KBM-7 (cell line): ENCODE measurements at regions not wholly inside any gene's neighbourhood (a gene's known extent, or its start where the extent isn't known, plus 50 kb on each side); places are given as distances from the start of the nearest gene placed in this dataset.
"Not testable (repeated sequence)": the region's sequence is repeated elsewhere in the genome, so short reads cannot be mapped to it uniquely, and the experiment has no call there.

Experiments
- DNase-seq: peaks from one replicate; pipeline ENCODE4 v3.0.0-alpha.2; 2015
- in situ Hi-C: fragments of 300-500 bp; cut with MboI; formaldehyde crosslinking; loops from 2 replicates; pipeline ENCODE4 v1.14.3; 2020; ENCODE audit warnings: low sequenced_read_pairs, low pct_unique_long_range_greater_than_20kb, mixed read lengths

DNA sequence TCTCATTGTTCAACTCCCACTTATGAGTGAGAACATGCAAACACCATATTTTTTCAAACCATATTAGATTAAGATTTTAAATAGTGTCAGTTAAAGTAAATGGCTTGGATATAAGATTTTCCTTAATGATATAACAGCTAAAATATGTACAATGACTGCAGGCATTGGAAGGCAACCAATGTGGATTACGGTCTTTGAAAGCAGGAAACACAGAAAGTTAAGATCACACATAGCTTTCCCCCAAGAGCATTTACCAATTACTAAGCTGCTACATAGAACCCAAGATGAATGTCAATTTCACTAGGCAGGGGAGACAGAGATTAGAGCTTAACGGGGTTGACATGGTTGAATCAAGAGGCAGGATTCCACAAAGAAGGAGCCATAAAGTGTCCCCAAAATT is 173.2 kb upstream of the TRPC4 start:
- in situ Hi-C loops = no loop called here
- no peak for DNase-seq

DNA sequence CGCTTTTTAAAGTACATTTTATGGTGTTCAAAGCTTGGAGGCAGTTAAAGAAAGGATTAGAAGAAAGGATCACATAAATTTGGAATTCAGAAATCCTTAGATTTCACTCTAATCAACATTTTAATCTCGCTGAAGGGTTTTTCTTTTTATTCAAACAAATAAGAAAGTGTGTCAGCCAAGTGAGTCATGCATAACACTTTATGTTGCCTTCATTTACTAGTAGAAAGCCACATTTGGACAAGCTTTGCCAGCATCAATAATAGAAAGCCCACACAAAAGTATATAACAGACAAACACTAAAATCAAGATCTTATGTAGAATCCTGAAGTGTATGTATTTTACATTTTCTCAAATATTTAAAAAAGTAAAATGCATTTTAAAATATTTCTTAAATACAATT is 154.9 kb upstream of the TRPC4 start:
- no peak for DNase-seq
- in situ Hi-C loops = no loop called here

GRCh38 chr13:38017320-38017719 is 147.7 kb upstream of the TRPC4 start:
- in situ Hi-C loops = no loop called here
- no peak for DNase-seq

- no peak for DNase-seq
- in situ Hi-C loops = no loop called here
These were observed 144.1 kb upstream of the TRPC4 start for GRCh38 chr13:38013676-38014075.

DNA sequence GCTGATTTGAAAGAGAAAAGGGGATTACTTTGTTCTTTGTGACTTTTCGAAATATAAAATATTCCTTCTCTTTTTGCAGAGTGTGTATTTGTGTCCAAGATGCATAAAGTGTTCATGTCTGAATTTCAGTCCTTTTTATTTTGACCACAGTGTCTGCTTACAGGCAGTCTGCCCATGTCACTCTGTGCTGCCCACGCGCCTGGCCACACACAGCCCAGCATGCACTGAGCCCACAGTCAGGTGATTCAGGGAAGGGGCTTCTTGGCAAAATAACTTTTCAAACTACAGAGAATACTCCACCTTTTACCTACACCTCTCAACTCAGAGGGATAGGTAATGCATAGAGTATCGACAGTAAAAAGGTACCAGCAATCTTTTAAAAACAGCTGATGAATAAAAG is 142.5 kb upstream of the TRPC4 start:
- in situ Hi-C loops = no loop called here
- DNase-seq = no peak

GRCh38 chr13:38008636-38009035 is 139.1 kb upstream of the TRPC4 start:
- in situ Hi-C loops = no loop called here
- DNase-seq = no peak

DNA sequence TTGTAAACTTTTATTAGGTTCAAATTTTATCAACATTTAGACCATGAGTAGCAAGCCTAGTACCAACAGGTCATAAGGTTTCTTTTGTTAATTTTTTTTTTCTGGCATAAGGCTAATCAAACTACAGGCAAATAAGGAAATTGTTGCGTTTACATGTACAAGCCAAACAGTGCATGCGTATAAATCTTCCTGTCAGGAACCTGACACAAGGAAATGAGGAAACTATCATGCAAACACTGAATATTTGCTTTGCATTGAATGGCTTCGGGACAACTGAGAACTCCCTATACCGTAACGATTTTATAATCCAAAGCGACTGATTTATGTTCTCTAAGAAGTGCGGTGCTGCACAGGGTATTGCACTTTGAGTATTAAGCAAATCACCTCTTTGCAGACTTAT is 133.0 kb upstream of the TRPC4 start:
- in situ Hi-C loops = no loop called here
- no peak for DNase-seq

GRCh38 chr13:37997641-37998040 is 128.1 kb upstream of the TRPC4 start:
- in situ Hi-C loops = no loop called here
- DNase-seq = no peak

DNA sequence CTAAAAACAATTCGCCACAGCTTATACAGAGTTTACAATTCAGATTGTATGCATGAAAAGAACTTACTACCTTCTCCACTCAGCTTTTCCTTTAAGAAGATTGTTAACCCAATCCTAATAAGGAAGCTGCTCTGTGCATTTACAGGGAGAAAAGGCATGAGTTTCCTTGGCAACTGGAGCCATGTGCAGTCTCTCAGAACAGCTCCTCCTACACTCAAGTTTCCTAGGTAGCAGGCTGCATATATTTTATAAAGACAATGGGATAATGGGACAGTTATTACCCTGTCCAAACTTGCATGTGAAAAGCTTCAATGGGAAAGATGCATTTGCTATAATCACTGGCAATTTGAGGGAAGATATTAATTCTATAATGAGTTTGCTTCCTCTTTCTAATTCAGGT is 125.5 kb upstream of the TRPC4 start:
- no peak for DNase-seq
- in situ Hi-C loops = no loop called here

GRCh38 chr13:37986811-37987210 is 117.2 kb upstream of the TRPC4 start:
- in situ Hi-C loops = no loop called here
- no peak for DNase-seq

DNA sequence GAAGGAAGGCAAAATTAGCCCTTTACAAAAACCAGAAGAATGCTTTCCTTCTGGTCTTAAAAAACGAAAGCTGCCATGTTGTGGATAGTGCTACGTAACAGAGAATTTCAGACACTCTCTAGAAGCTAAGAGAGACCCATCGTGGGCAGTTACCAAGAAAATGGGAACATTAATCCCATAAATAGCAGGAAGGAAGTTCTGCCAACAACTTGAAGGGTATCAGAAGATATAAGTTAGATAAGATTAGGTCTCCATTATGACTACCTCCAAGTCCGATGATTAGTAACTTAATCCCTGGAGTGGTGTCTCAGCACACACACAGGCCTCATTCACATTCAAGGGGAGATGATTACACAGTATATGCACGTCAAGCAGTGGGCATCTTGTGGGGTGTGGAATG is 115.7 kb upstream of the TRPC4 start:
- in situ Hi-C loops = no loop called here
- DNase-seq = no peak

GRCh38 chr13:37984357-37984756 is 114.8 kb upstream of the TRPC4 start:
- peak; percentile 9 for DNase-seq
- in situ Hi-C loops = no loop called here

- no peak for DNase-seq
- in situ Hi-C loops = no loop called here
These were observed 112.4 kb upstream of the TRPC4 start for GRCh38 chr13:37981932-37982331.

DNA sequence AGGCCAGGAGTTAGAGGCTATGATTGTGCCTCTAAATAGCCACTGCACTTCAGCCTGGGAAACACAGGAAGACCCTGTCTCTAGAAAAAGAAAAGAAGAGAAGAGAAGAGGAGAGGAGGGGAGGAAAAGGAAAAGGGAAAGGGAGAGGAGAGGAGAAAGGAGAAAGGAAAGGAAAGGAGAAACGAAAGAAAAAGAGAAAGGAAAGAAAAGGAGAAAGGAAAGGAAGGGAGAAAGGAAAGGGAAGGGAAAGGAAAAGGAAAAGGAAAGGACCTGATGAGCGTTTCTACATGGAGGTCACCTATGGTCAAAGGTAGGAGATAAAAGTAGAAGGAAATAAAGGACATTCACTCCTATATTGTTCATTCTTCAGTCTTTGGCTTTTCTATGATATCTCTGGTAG is 109.1 kb upstream of the TRPC4 start:
- DNase-seq = no peak
- in situ Hi-C loops = no loop called here

DNA sequence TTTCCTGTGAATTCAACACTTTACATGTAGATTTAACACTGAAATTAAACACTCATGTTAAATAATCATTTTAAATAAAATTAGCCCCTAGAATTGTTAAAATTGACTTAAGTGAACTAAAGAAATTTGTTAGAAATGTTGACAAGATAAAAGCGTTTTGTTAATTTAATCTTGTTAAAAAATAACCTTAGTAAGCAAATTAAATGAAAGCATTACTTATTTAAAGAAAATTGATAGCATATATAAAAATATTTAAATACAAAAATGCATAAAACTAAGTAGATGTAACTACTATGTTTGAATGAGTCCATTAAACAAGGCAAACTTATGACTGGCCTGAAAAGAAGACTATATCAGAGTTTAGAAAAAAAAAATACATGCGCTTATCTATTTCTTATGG is 99.0 kb upstream of the TRPC4 start:
- in situ Hi-C loops = no loop called here
- no peak for DNase-seq

- in situ Hi-C loops = no loop called here
These were observed 96.7 kb upstream of the TRPC4 start for GRCh38 chr13:37966266-37966665.

GRCh38 chr13:37960427-37960826 is 90.9 kb upstream of the TRPC4 start:
- in situ Hi-C loops = no loop called here
- peak; percentile 4 for DNase-seq

More at GRCh38 chr13:37966266-37966665, 96.7 kb upstream of the TRPC4 start:
- DNase-seq = no peak

- in situ Hi-C loops = no loop called here
- DNase-seq = no peak
These were observed 89.7 kb upstream of the TRPC4 start for GRCh38 chr13:37959284-37959683.

DNA sequence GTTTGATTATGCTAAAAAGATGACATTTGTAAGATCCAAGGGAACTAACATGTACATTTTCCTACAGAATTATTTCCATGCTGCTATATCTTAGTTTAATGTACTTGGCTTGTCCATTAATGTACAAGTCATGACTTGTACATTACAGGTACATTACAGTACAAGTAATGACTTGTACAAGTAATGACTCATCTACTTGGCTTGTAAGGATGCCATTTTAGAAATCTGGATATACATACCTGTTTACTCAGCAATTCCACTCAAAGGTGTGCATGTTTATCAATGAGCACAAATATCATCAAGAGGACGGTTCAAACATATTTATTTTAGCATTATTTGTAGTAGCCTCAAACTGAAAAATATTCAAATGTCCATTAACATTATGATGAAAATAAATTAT is 87.0 kb upstream of the TRPC4 start:
- no peak for DNase-seq
- in situ Hi-C loops = no loop called here

DNA sequence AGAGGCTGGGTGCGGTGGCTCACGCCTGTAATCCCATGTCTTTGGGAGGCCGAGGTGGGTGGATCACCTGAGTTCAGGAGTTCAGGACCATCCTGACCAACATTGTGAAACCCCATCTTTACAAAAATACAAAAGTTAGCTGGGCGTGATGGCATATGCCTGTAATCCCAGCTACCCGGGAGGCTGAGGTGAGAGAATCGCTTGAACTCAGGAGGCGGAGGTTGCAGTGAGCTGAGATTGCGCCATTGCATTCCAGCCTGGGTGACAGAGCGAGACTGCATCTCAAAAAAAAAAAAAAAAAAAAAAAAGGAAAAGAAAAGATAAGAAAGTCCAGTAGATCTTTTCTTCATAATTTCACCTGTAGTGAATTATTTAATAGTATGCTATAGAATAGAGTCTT is 85.0 kb upstream of the TRPC4 start:
- in situ Hi-C loops, DNase-seq: not testable (repeated sequence)

DNA sequence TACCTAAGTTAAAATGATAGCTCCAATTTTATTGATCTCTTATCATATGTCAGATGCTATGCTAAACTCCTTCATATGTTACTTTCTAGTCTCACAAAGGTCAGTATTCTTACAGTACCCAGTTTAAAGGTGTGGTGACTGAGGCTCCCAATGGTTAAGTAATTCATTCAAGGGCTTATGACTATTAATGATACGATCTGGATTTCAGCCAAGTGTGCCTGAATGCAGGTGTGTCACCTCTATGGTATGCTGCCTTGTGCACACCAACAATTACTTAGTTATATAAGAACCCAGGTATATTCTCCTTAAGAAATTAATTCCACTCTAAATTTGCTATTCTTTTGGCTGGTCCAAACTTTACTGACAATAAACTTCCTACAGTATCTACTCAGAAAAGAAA is 84.6 kb upstream of the TRPC4 start:
- in situ Hi-C loops = no loop called here
- no peak for DNase-seq

- in situ Hi-C loops = no loop called here
These were observed 84.1 kb upstream of the TRPC4 start for GRCh38 chr13:37953696-37954095.

More at GRCh38 chr13:37953696-37954095, 84.1 kb upstream of the TRPC4 start:
- no peak for DNase-seq
